IMR-90 (cell line): ENCODE measurements at regions not wholly inside any gene's neighbourhood (a gene's known extent, or its start where the extent isn't known, plus 50 kb on each side); places are given as distances from the start of the nearest gene placed in this dataset.

Experiments
- ATAC-seq: fragments of 200-7000 bp; cut with Tn5 transposase; 2 replicates; pipeline ENCODE4 v1.9.1; 2020; ENCODE audit warnings: low read depth, mild to moderate bottlenecking, moderate library complexity
- BruUV-seq: library from RNA; stranded (reverse); fragments of 400-500 nt; replicated peaks from 2 replicates; lab custom pipeline; 2021; lab: Mats Ljungman, UMichigan
- CTCF ChIA-PET: fragments of 300-600 bp; formaldehyde crosslinking; extraction: SDS; loops from one replicate; lab custom pipeline; 2021; ENCODE audit warnings: antibody characterized with exemption; lab: Yijun Ruan, JAX
- POLR2A ChIA-PET: fragments of 300-600 bp; sonication (Branson Sonifier 250); formaldehyde crosslinking; loops from one replicate; lab custom pipeline; 2022; ENCODE audit warnings: antibody characterized with exemption; ENCODE audit not compliant: unreplicated experiment; lab: Charles Lee
- DNase-seq: peaks from one replicate; pipeline ENCODE4 v3.0.0; 2013
- H2AFZ ChIP-seq: replicated peaks from 2 replicates; pipeline ENCODE3; 2013; ENCODE audit warnings: low read length, mild to moderate bottlenecking; ENCODE audit not compliant: poor library complexity
- H2AK5ac ChIP-seq: 2 replicates; pipeline ENCODE4 v1.6.1; 2013; ENCODE audit warnings: low read depth, low read length, inconsistent platforms
- H2AK9ac ChIP-seq: replicated peaks from 2 replicates; pipeline ENCODE3; 2013; ENCODE audit warnings: mild to moderate bottlenecking, low read depth, low read length, moderate library complexity; ENCODE audit not compliant: poor library complexity
- H2BK120ac ChIP-seq: 2 replicates; pipeline ENCODE4 v1.6.1; 2013; ENCODE audit warnings: low read depth, low read length, inconsistent platforms
- H2BK15ac ChIP-seq: 3 replicates; pipeline ENCODE4 v1.6.1; 2013; ENCODE audit warnings: low read depth, low read length, inconsistent platforms
- H2BK20ac ChIP-seq: 2 replicates; pipeline ENCODE4 v1.6.1; 2013; ENCODE audit warnings: low read depth, mild to moderate bottlenecking, inconsistent platforms, low read length, moderate library complexity
- H2BK5ac ChIP-seq: 2 replicates; pipeline ENCODE4 v1.6.1; 2013; ENCODE audit warnings: mild to moderate bottlenecking, low read depth, low read length, inconsistent platforms; ENCODE audit not compliant: poor library complexity, severe bottlenecking
- H3K14ac ChIP-seq: replicated peaks from 2 replicates; pipeline ENCODE4 v1.6.1; 2013; ENCODE audit warnings: low read depth, low read length, inconsistent platforms
- H3K18ac ChIP-seq: 2 replicates; pipeline ENCODE4 v1.6.1; 2013; ENCODE audit warnings: low read depth, low read length, control low read depth
- H3K23ac ChIP-seq: 2 replicates; pipeline ENCODE4 v1.6.1; 2013; ENCODE audit warnings: low read depth, low read length, inconsistent platforms
- H3K27ac ChIP-seq: 2 replicates; pipeline ENCODE4 v1.5.1; 2013; ENCODE audit warnings: mild to moderate bottlenecking, control low read depth, low read length; ENCODE audit not compliant: insufficient read depth
- H3K27me3 ChIP-seq: 2 replicates; pipeline ENCODE4 v1.6.1; 2013; ENCODE audit warnings: low read length; ENCODE audit not compliant: control insufficient read depth, insufficient read depth
- H3K36me3 ChIP-seq: 2 replicates; pipeline ENCODE4 v1.6.1; 2013; ENCODE audit warnings: low read length, mixed read lengths; ENCODE audit not compliant: control insufficient read depth, insufficient read depth
- H3K4ac ChIP-seq: 2 replicates; pipeline ENCODE4 v1.6.1; 2013; ENCODE audit warnings: low read depth, low read length, inconsistent platforms
- H3K4me1 ChIP-seq: 2 replicates; pipeline ENCODE4 v1.6.1; 2013; ENCODE audit warnings: low read length, mixed read lengths; ENCODE audit not compliant: control insufficient read depth, insufficient read depth
- H3K4me2 ChIP-seq: 2 replicates; pipeline ENCODE4 v1.6.1; 2013; ENCODE audit warnings: low read depth, mild to moderate bottlenecking, control low read depth, low read length, moderate library complexity
- H3K4me3 ChIP-seq: 2 replicates; pipeline ENCODE4 v1.5.1; 2013; ENCODE audit warnings: low read depth, mild to moderate bottlenecking, control low read depth, low read length, moderate library complexity; ENCODE audit not compliant: insufficient read depth
- H3K56ac ChIP-seq: 2 replicates; pipeline ENCODE4 v1.6.1; 2013; ENCODE audit warnings: low read length, inconsistent platforms; ENCODE audit not compliant: insufficient read depth; ENCODE audit errors: extremely low read depth
- H3K79me1 ChIP-seq, 2 experiments: 2 replicates each; pipeline ENCODE4 v1.6.1; 2013; ENCODE audit warnings: low read length in 2 of 2, inconsistent platforms in 1 of 2, low read depth in 1 of 2
- H3K9ac ChIP-seq: 2 replicates; pipeline ENCODE4 v1.6.1; 2013; ENCODE audit warnings: low read depth, low read length, control low read depth
- H3K9me1 ChIP-seq: 2 replicates; pipeline ENCODE4 v1.6.1; 2013; ENCODE audit warnings: low read length, inconsistent platforms; ENCODE audit not compliant: insufficient read depth
- H3K9me3 ChIP-seq: 2 replicates; pipeline ENCODE4 v1.6.1; 2013; ENCODE audit warnings: low read length; ENCODE audit not compliant: control insufficient read depth, insufficient read depth
- H4K20me1 ChIP-seq: 2 replicates; pipeline ENCODE4 v1.6.1; 2013; ENCODE audit warnings: low read length, inconsistent platforms; ENCODE audit not compliant: insufficient read depth
- H4K5ac ChIP-seq: 2 replicates; pipeline ENCODE4 v1.6.1; 2013; ENCODE audit warnings: mild to moderate bottlenecking, low read depth, low read length, control low read depth
- H4K8ac ChIP-seq, 2 experiments: 2 replicates each; pipeline ENCODE4 v1.6.1; 2013; ENCODE audit warnings: low read depth in 2 of 2, low read length in 2 of 2, control low read depth in 1 of 2, inconsistent platforms in 1 of 2
- H4K91ac ChIP-seq: 2 replicates; pipeline ENCODE4 v1.6.1; 2013; ENCODE audit warnings: low read depth, low read length, inconsistent platforms; ENCODE audit not compliant: insufficient read depth
- BHLHE40 ChIP-seq: fragments of 150-350 bp; IDR thresholded peaks from 2 replicates; pipeline ENCODE4 v1.6.1; 2016; ENCODE audit warnings: mild to moderate bottlenecking, low read depth, low read length
- CEBPB ChIP-seq: IDR thresholded peaks from 2 replicates; pipeline ENCODE4 v1.6.1; 2012; ENCODE audit warnings: low read depth, low read length, improper control_type of control experiment
- CHD1 ChIP-seq: IDR thresholded peaks from 2 replicates; pipeline ENCODE4 v1.6.1; 2012; ENCODE audit warnings: low read depth, low read length, improper control_type of control experiment
- FOS ChIP-seq: fragments of 150-350 bp; IDR thresholded peaks from 2 replicates; pipeline ENCODE4 v1.6.1; 2016; ENCODE audit warnings: low read depth, low read length
- MAFK ChIP-seq: IDR thresholded peaks from 2 replicates; pipeline ENCODE4 v1.6.1; 2012; ENCODE audit warnings: low read depth, low read length, improper control_type of control experiment
- MAZ ChIP-seq: IDR thresholded peaks from 2 replicates; pipeline ENCODE4 v1.6.1; 2012; ENCODE audit warnings: low read depth, mild to moderate bottlenecking, low read length, improper control_type of control experiment, moderate library complexity, borderline replicate concordance
- MXI1 ChIP-seq: IDR thresholded peaks from 2 replicates; pipeline ENCODE4 v1.6.1; 2012; ENCODE audit warnings: low read depth, mild to moderate bottlenecking, low read length, moderate library complexity, borderline replicate concordance
- POLR2A ChIP-seq: IDR thresholded peaks from 2 replicates; pipeline ENCODE4 v1.6.1; 2012; ENCODE audit warnings: mild to moderate bottlenecking, low read depth, low read length
- RAD21 ChIP-seq: IDR thresholded peaks from 2 replicates; pipeline ENCODE4 v1.6.1; 2012; ENCODE audit warnings: low read length, improper control_type of control experiment
- RCOR1 ChIP-seq: IDR thresholded peaks from 2 replicates; pipeline ENCODE4 v1.6.1; 2012; ENCODE audit warnings: mild to moderate bottlenecking, low read length, improper control_type of control experiment; ENCODE audit not compliant: insufficient replicate concordance
- SMC3 ChIP-seq: fragments of 150-350 bp; IDR thresholded peaks from 2 replicates; pipeline ENCODE4 v1.6.1; 2016; ENCODE audit warnings: low read depth, mild to moderate bottlenecking, antibody characterized with exemption, low read length, moderate library complexity
- dilution Hi-C: fragments of 300-500 bp; cut with HindIII; formaldehyde crosslinking; loops from one replicate; pipeline ENCODE4 v1.14.3; 2018; ENCODE audit warnings: low sequenced_read_pairs; ENCODE audit not compliant: unreplicated experiment
- in situ Hi-C: fragments of 300-500 bp; cut with MboI; formaldehyde crosslinking; loops from 3 replicates; pipeline ENCODE4 v1.14.3; 2019; ENCODE audit warnings: low sequenced_read_pairs, inconsistent platforms, mixed read lengths
- intact Hi-C: fragments of 100-400 bp; cut with micrococcal nuclease; formaldehyde crosslinking; loops from 2 replicates; pipeline ENCODE4 v1.10.0; 2022
- TF ChIP-seq, protein P1 (sequence below): fragments of 150-350 bp; IDR thresholded peaks from 2 replicates; pipeline ENCODE4 v1.6.1; 2017; ENCODE audit warnings: mild to moderate bottlenecking, antibody characterized with exemption, low read length, low read depth
- TF ChIP-seq, protein P2 (sequence below): fragments of 150-350 bp; IDR thresholded peaks from 2 replicates; pipeline ENCODE4 v1.6.1; 2016; ENCODE audit warnings: low read depth, mild to moderate bottlenecking, low read length, moderate library complexity, borderline replicate concordance
- TF ChIP-seq, protein P3 (sequence below): conservative IDR thresholded peaks from 2 replicates; pipeline ENCODE4 v1.5.1; 2012; ENCODE audit warnings: mild to moderate bottlenecking, low read depth, low read length, improper control_type of control experiment

DNA sequence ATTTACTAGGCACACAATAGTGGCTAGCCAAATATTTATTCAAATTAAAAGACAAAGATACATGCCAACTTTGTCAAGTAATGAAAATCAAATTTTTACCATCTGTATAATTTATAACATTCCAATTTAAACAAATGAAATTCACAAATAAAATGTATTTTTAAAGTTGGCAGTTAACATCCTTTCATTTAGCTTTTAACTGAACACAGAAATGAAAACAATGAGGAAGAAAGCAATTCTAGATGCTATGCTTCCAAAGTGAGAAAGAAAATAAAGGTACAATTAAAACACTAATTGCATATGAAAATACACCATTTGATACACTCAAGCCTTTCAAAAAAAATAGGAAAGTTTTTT is 123.1 kb downstream of the MPP7 start:
- Histone ChIP-seq H2AK9ac (no peak overlapping the region), H3K9me3 (no peaks in the 10 kb centered on the region), H2AFZ (no peak overlapping the region), H3K9me1 (no peaks in the 10 kb centered on the region; the same call in 1 of the 2 replicates), H4K5ac (no peak overlapping the region), H3K18ac (no peak overlapping the region), H2BK15ac (no peak overlapping the region), H3K23ac (no peak overlapping the region), H3K36me3 (no peaks in the 10 kb centered on the region), H3K4me2 (no peak overlapping the region), H3K27me3 (no peaks in the 10 kb centered on the region), H3K4me3 (no peak overlapping the region), H3K79me1 (no peaks in the 10 kb centered on the region), H3K56ac (no peak overlapping the region), H3K4ac (no peak overlapping the region), H3K9ac (no peak overlapping the region), H3K14ac (no peak overlapping the region), H2AK5ac (no peak overlapping the region), H2BK20ac (no peak overlapping the region), H3K27ac (no peak overlapping the region), H3K4me1 (0 out of 2 replicates have a peak, but pooled peaks cover 2% of the 10 kb centered on the region), H2BK120ac (no peak overlapping the region), H4K8ac (no peak overlapping the region), H4K20me1 (no peaks in the 10 kb centered on the region), H4K91ac (no peak overlapping the region), H2BK5ac (no peak overlapping the region)
- in situ Hi-C loops (loop anchor here (25.0 kb wide), 1 partner anchor 442 kb away; the partner anchor contains the start of gene MKX), dilution Hi-C loops (no loop called here), intact Hi-C loops (loop anchor here (1.0 to 10.0 kb wide), 9 partner anchors 61 to 732 kb away; partner anchors contain the start of gene ODAD2)
- POLR2A ChIA-PET, result no interaction called here
- ATAC-seq (no peak), DNase-seq (no peak)
- CTCF ChIA-PET, result interaction anchor here (0.6 to 1.3 kb wide), 7 partner anchors 10 to 432 kb away, joined by 3 to 6 read pairs (median 3); no protein-coding TSS in a partner anchor
- TF ChIP-seq MAFK, result no peak
- no peak for TF ChIP-seq MXI1
- TF ChIP-seq RAD21, result no peak
- TF ChIP-seq, protein P1, sequence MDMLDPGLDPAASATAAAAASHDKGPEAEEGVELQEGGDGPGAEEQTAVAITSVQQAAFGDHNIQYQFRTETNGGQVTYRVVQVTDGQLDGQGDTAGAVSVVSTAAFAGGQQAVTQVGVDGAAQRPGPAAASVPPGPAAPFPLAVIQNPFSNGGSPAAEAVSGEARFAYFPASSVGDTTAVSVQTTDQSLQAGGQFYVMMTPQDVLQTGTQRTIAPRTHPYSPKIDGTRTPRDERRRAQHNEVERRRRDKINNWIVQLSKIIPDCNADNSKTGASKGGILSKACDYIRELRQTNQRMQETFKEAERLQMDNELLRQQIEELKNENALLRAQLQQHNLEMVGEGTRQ, result no peak
- TF ChIP-seq, protein P2, sequence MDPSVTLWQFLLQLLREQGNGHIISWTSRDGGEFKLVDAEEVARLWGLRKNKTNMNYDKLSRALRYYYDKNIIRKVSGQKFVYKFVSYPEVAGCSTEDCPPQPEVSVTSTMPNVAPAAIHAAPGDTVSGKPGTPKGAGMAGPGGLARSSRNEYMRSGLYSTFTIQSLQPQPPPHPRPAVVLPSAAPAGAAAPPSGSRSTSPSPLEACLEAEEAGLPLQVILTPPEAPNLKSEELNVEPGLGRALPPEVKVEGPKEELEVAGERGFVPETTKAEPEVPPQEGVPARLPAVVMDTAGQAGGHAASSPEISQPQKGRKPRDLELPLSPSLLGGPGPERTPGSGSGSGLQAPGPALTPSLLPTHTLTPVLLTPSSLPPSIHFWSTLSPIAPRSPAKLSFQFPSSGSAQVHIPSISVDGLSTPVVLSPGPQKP, result no peak
- no peak for TF ChIP-seq BHLHE40
- TF ChIP-seq RCOR1, result no peak
- no peak for TF ChIP-seq POLR2A
- TF ChIP-seq CHD1, result no peak
- TF ChIP-seq MAZ, result no peak
- no peak for TF ChIP-seq SMC3
- TF ChIP-seq FOS, result no peak
- TF ChIP-seq, protein P3, sequence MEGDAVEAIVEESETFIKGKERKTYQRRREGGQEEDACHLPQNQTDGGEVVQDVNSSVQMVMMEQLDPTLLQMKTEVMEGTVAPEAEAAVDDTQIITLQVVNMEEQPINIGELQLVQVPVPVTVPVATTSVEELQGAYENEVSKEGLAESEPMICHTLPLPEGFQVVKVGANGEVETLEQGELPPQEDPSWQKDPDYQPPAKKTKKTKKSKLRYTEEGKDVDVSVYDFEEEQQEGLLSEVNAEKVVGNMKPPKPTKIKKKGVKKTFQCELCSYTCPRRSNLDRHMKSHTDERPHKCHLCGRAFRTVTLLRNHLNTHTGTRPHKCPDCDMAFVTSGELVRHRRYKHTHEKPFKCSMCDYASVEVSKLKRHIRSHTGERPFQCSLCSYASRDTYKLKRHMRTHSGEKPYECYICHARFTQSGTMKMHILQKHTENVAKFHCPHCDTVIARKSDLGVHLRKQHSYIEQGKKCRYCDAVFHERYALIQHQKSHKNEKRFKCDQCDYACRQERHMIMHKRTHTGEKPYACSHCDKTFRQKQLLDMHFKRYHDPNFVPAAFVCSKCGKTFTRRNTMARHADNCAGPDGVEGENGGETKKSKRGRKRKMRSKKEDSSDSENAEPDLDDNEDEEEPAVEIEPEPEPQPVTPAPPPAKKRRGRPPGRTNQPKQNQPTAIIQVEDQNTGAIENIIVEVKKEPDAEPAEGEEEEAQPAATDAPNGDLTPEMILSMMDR, result no peak
- no peak for TF ChIP-seq CEBPB
- BruUV-seq, result no TSS peak
